ENCODE measurements at regions not wholly inside any gene's neighbourhood (a gene's known extent, or its start where the extent isn't known, plus 50 kb on each side); places are given as distances from the start of the nearest gene placed in this dataset.

- TF ChIP-seq ATF3 (IDR thresholded peaks at IDR 0.05) (no peak), CBX3 (IDR thresholded peaks at IDR 0.05; ENCODE audit: low read depth) (no peak), TCF7L2 (IDR thresholded peaks at IDR 0.05; ENCODE audit: borderline replicate concordance, extremely low read depth, insufficient read depth, insufficient read length) (no peak), ZNF274 (IDR thresholded peaks at IDR 0.05; ENCODE audit: low read depth, low read length) (no peak), CEBPB (IDR thresholded peaks at IDR 0.05; ENCODE audit: low read depth) (no peak)
Observed at GRCh38 chr18:44536619-44537018, 144.1 kb upstream of the SETBP1 start (continued).

- Histone ChIP-seq H2AFZ (ENCODE audit: low read depth, low read length, poor library complexity, severe bottlenecking) (no peak overlapping the region), H3K27me3 (ENCODE audit: insufficient read depth, low read length) (no peaks in the 10 kb centered on the region), H3K36me3 (ENCODE audit: control insufficient read depth in 1 of 2, insufficient read depth in 2 of 2, low read length in 2 of 2) (no peaks in the 10 kb centered on the region), H3K9me3 (ENCODE audit: control insufficient read depth in 1 of 2, insufficient read depth in 1 of 2, low read depth in 1 of 2, low read length in 2 of 2) (peaks cover 19% of the 10 kb centered on the region in 2 experiments; a peak in 2 of 4 replicates), H4K20me1 (ENCODE audit: insufficient read depth) (no peaks in the 10 kb centered on the region), H3K4me3 (replicated peaks in 1 of 2; ENCODE audit: low read depth in 1 of 2, low read length in 2 of 2) (no peak overlapping the region), H3K4me2 (ENCODE audit: low read length) (no peak overlapping the region), H3K9ac (ENCODE audit: low read length) (no peak overlapping the region), H3K9me2 (ENCODE audit: insufficient read depth) (no peaks in the 10 kb centered on the region), H3K4me1 (ENCODE audit: control insufficient read depth in 1 of 2, insufficient read depth in 2 of 2, low read length in 2 of 2) (no peaks in the 10 kb centered on the region), H3K27ac (ENCODE audit: low read depth, low read length) (no peak overlapping the region), H3K79me2 (ENCODE audit: insufficient read depth, low read length) (no peaks in the 10 kb centered on the region)
- intact Hi-C loops (cut with micrococcal nuclease), result no loop called here
- RAD21 ChIA-PET (ENCODE audit: low non-redundant PET in 1 of 2, low total read pairs in 2 of 2, uncharacterized antibody in 2 of 2, unreplicated experiment in 2 of 2), result no interaction called here
- CTCF ChIA-PET, result no interaction called here
- ATAC-seq, result no peak
- POLR2A ChIA-PET, result no interaction called here
- TF ChIP-seq POLR2A (IDR thresholded peaks at IDR 0.05; ENCODE audit: borderline replicate concordance, extremely low read depth, insufficient read depth, insufficient read length) (no peak), EZH2phosphoT487 (IDR thresholded peaks at IDR 0.05; ENCODE audit: borderline replicate concordance) (no peak), CBX3 (IDR thresholded peaks at IDR 0.05; ENCODE audit: low read depth) (no peak), ZFX (IDR thresholded peaks at IDR 0.05) (no peak), POLR2AphosphoS5 (IDR thresholded peaks at IDR 0.05; ENCODE audit: low read depth, low read length) (no peak), CEBPB (IDR thresholded peaks at IDR 0.05; ENCODE audit: low read depth) (no peak), EZH2 (IDR thresholded peaks at IDR 0.05) (no peak), SIN3A (IDR thresholded peaks at IDR 0.05; ENCODE audit: low read depth) (no peak), ZBTB33 (IDR thresholded peaks at IDR 0.05; ENCODE audit: extremely low read depth, insufficient replicate concordance, low read length) (no peak), TCF7L2 (IDR thresholded peaks at IDR 0.05; ENCODE audit: borderline replicate concordance, extremely low read depth, insufficient read depth, insufficient read length) (no peak), RAD21 (IDR thresholded peaks at IDR 0.05; ENCODE audit: low read depth) (no peak), REST (IDR thresholded peaks at IDR 0.05; ENCODE audit: low read depth) (no peak), YY1 (IDR thresholded peaks at IDR 0.05; ENCODE audit: extremely low read depth, insufficient replicate concordance, low read depth, low read length) (no peak), ZNF274 (IDR thresholded peaks at IDR 0.05; ENCODE audit: low read depth, low read length) (no peak), EGR1 (IDR thresholded peaks at IDR 0.05; ENCODE audit: low read depth) (no peak), MAX (IDR thresholded peaks at IDR 0.05) (no peak)
- no TSS peak for BruUV-seq (replicated peaks)
- DNase-seq (ENCODE audit: low read depth, low spot score), result no peak
Observed at GRCh38 chr18:44537526-44537925, 143.2 kb upstream of the SETBP1 start.

Data from HCT116 (cell line).